GM12878 (cell line): ENCODE measurements at regions not wholly inside any gene's neighbourhood (a gene's known extent, or its start where the extent isn't known, plus 50 kb on each side); places are given as distances from the start of the nearest gene placed in this dataset.

Experiments
- ATAC-seq: fragments of 200-7000 bp; cut with Tn5 transposase; 3 replicates; pipeline ENCODE4 v1.9.1; 2020; ENCODE audit warnings: mild to moderate bottlenecking, moderate library complexity
- BruUV-seq: library from RNA; stranded (reverse); fragments of 400-500 nt; replicated peaks from 2 replicates; lab custom pipeline; 2021; lab: Mats Ljungman, UMichigan
- CTCF ChIA-PET: fragments of 300-600 bp; sonication (Branson Sonifier 250); formaldehyde crosslinking; extraction: SDS; loops from one replicate; lab custom pipeline; 2021; ENCODE audit warnings: inconsistent platforms; lab: Yijun Ruan, JAX
- POLR2A ChIA-PET: fragments of 350-600 bp; formaldehyde crosslinking; extraction: SDS; loops from one replicate; lab custom pipeline; 2021; ENCODE audit warnings: inconsistent platforms; lab: Charles Lee
- RAD21 ChIA-PET: fragments of 300-600 bp; sonication (Branson Sonifier 250); formaldehyde crosslinking; loops from one replicate; lab custom pipeline; 2023; ENCODE audit warnings: antibody characterized with exemption; ENCODE audit not compliant: unreplicated experiment; lab: Charles Lee
- SMC1A ChIA-PET: fragments of 300-600 bp; sonication (Branson Sonifier 250); formaldehyde crosslinking; loops from one replicate; lab custom pipeline; 2023; ENCODE audit not compliant: unreplicated experiment, uncharacterized antibody; lab: Charles Lee
- DNase-seq: peaks from one replicate; pipeline ENCODE4 v3.0.0-alpha.2; 2011; ENCODE audit warnings: low read depth, low spot score
- FAIRE-seq: peaks from 3 replicates; lab custom pipeline; 2011; peaks lifted over from hg19 to GRCh38; lab: Jason Lieb, UNC
- H2AFZ ChIP-seq: 2 replicates; pipeline ENCODE4 v1.6.0; 2011; ENCODE audit warnings: low read depth, low read length, control low read depth; ENCODE audit not compliant: control insufficient read depth
- H3K27ac ChIP-seq: 2 replicates; pipeline ENCODE4 v1.5.1; 2011; ENCODE audit warnings: control low read depth; ENCODE audit not compliant: control insufficient read depth, insufficient read depth
- H3K27me3 ChIP-seq, 2 experiments: replicated peaks in 1 of 2; 2 replicates each; pipeline versions ENCODE4 v1.6.0 to v1.6.1; 2011; ENCODE audit warnings: low read length in 1 of 2; ENCODE audit not compliant: control insufficient read depth in 2 of 2, insufficient read depth in 2 of 2
- H3K36me3 ChIP-seq, 2 experiments: 2 replicates each; pipeline ENCODE4 v1.5.1; 2011; ENCODE audit warnings: low read length in 1 of 2; ENCODE audit not compliant: control insufficient read depth in 2 of 2, insufficient read depth in 2 of 2
- H3K4me1 ChIP-seq: 2 replicates; pipeline ENCODE4 v1.6.1; 2011; ENCODE audit warnings: mild to moderate bottlenecking, low read length, moderate library complexity, mixed read lengths; ENCODE audit not compliant: control insufficient read depth, insufficient read depth
- H3K4me2 ChIP-seq: 2 replicates; pipeline ENCODE4 v1.6.0; 2011; ENCODE audit warnings: control low read depth; ENCODE audit not compliant: control insufficient read depth, insufficient read depth
- H3K4me3 ChIP-seq: fragments of 200-600 bp; sonication (generic); 2 replicates; pipeline ENCODE4 v1.5.1; 2016
- H3K79me2 ChIP-seq: 2 replicates; pipeline ENCODE4 v1.6.0; 2011; ENCODE audit warnings: low read length; ENCODE audit not compliant: control insufficient read depth, insufficient read depth
- H3K9ac ChIP-seq: 2 replicates; pipeline ENCODE4 v1.8.0; 2011; ENCODE audit warnings: low read length, control low read depth, mixed read lengths; ENCODE audit not compliant: control insufficient read depth, insufficient read depth
- H3K9me3 ChIP-seq: replicated peaks from 3 replicates; pipeline ENCODE4 v1.5.1; 2011; ENCODE audit warnings: mild to moderate bottlenecking, low read length; ENCODE audit not compliant: control insufficient read depth, insufficient read depth
- H4K20me1 ChIP-seq: 2 replicates; pipeline ENCODE4 v1.6.0; 2011; ENCODE audit not compliant: control insufficient read depth, insufficient read depth
- NR2C1 ChIP-seq: fragments of 450-650 bp; IDR thresholded peaks from 2 replicates; pipeline ENCODE4 v1.6.1; 2017; ENCODE audit warnings: antibody characterized with exemption, mild to moderate bottlenecking, moderate library complexity
- NRF1 ChIP-seq: conservative IDR thresholded peaks from 2 replicates; pipeline ENCODE4 v1.6.1; 2011; ENCODE audit warnings: mild to moderate bottlenecking, low read depth, low read length, improper control_type of control experiment
- POLR2AphosphoS5 ChIP-seq: IDR thresholded peaks from 2 replicates; pipeline ENCODE4 v1.6.1; 2011; ENCODE audit warnings: mild to moderate bottlenecking, low read length, inconsistent platforms
- SUZ12 ChIP-seq: fragments of 200-600 bp; sonication (generic); IDR thresholded peaks from one replicate; pipeline ENCODE4 v1.6.1; 2018; ENCODE audit warnings: antibody characterized with exemption, mild to moderate bottlenecking; ENCODE audit not compliant: unreplicated experiment
- TARDBP ChIP-seq: IDR thresholded peaks from 2 replicates; pipeline ENCODE4 v1.6.1; 2016; ENCODE audit warnings: borderline replicate concordance
- TCF3 ChIP-seq: IDR thresholded peaks from 2 replicates; pipeline ENCODE4 v1.6.1; 2012; ENCODE audit warnings: low read depth, mild to moderate bottlenecking, low read length, borderline replicate concordance; ENCODE audit not compliant: insufficient read depth
- USF2 ChIP-seq: IDR thresholded peaks from 2 replicates; pipeline ENCODE4 v1.6.1; 2011; ENCODE audit warnings: low read depth, low read length, improper control_type of control experiment, borderline replicate concordance
- YY1 ChIP-seq: IDR thresholded peaks from 2 replicates; pipeline ENCODE4 v1.6.1; 2011; ENCODE audit warnings: low read depth, mild to moderate bottlenecking, low read length
- ZBED1 ChIP-seq: IDR thresholded peaks from 2 replicates; pipeline ENCODE4 v1.6.1; 2016; ENCODE audit warnings: borderline replicate concordance
- WGBS: methylation state at CpG from one replicate; pipeline ENCODE4 v1.1.6; 2016; ENCODE audit warnings: low lambda C conversion rate; ENCODE audit not compliant: insufficient replicate concordance, insufficient coverage; ENCODE audit errors: missing lambda C conversion rate; 5-methylcytosine and 5-hydroxymethylcytosine counted together
- in situ Hi-C: fragments of 300-500 bp; cut with MboI; formaldehyde crosslinking; loops from 9 replicates; pipeline ENCODE4 v1.14.3; 2018; ENCODE audit warnings: mixed read lengths
- intact Hi-C: fragments of 100-400 bp; cut with micrococcal nuclease; formaldehyde crosslinking; loops from one replicate; pipeline ENCODE4 v1.14.2; 2022; ENCODE audit not compliant: unreplicated experiment
- TF ChIP-seq, protein P1 (sequence below): IDR thresholded peaks from 2 replicates; pipeline ENCODE4 v1.6.1; 2011; ENCODE audit warnings: mild to moderate bottlenecking, low read depth, low read length, moderate library complexity; ENCODE audit not compliant: insufficient replicate concordance

DNA sequence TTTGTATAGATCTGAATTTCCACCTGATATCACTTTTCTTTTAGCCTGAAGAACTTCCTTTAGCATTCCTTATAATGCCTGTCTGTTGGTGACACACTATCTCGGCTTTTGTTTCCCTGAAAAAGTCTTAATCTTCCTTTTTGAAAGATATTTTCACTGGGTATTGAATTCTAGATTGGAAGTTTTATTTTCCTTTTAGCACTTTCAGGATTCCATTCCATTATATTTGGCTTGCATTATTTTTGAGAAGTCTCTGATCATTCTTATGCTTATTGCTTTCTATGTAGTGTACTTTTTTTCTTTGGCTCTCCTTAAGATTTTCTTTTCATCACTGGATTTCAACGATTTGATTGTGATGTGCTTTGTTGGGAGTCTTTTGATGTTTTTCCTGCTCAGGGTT lies 510.7 kb downstream of the RWDD3 start:
- Histone ChIP-seq H3K4me3 (no peak overlapping the region), H3K9ac (no peak overlapping the region), H3K9me3 (no peaks in the 10 kb centered on the region), H2AFZ (no peak overlapping the region), H3K4me2 (no peak overlapping the region), H3K27me3 (no peaks in the 10 kb centered on the region), H3K27ac (no peak overlapping the region), H3K36me3 (no peaks in the 10 kb centered on the region), H4K20me1 (no peaks in the 10 kb centered on the region), H3K79me2 (no peaks in the 10 kb centered on the region), H3K4me1 (no peaks in the 10 kb centered on the region)
- FAIRE-seq (no peak), DNase-seq (no peak), ATAC-seq (no peak)
- POLR2A ChIA-PET = no interaction called here
- WGBS = 0% methylated on average over 2 of the region's 2 CpGs
- in situ Hi-C loops = no loop called here
- TF ChIP-seq TARDBP (no peak), POLR2AphosphoS5 (no peak), NR2C1 (no peak), TCF3 (no peak), YY1 (no peak)
- CTCF ChIA-PET = interaction anchor here (1.0 kb wide), 1 partner anchor 18 kb away, joined by 3 read pairs; no protein-coding TSS in a partner anchor
- intact Hi-C loops = no loop called here
- no TSS peak for BruUV-seq
- SMC1A ChIA-PET = no interaction called here
- RAD21 ChIA-PET = no interaction called here

DNA sequence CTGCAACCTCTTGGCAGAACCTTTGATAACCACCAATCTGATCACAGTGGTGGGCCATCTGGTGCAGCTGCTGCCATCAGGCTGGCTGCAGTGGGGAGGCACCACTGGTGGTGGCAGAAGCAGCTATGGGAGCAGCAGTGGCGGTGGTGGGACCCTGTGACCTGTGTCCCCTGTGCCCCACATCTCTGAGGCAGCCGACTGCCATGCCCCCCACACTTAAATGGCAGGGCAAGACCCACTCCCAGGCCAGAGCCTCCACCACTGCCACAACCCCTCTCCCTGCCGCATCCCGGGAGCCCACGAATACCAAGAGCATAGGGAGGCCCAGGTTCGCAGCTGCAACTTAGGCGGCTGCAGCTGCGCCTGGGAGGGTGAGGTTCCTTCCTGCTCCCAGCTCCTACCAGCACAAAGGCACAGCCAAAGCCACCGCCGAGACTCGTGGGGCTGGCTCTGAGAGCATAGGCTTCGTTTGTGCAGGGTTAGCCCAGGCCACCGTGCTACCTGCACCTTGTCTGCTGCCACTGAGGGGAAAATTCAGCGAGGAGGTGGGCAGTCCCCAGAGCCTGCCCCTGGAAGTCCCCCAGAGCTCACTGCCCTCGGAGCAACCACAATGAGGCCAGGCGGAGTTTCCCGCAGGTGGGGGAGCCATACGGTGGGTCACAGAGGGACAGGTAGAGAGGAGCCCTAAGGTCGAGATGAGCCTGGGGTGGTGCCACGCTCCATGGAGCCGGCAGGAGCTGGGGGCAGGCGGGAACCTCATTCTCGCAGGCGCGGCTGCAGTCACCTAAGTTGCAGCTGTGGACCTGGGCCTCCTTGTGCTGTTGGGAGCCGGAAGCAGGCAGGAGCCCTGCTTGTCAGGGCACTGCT lies 518.7 kb downstream of the RWDD3 start:
- Histone ChIP-seq H3K79me2 (no peaks in the 10 kb centered on the region), H3K9me3 (no peaks in the 10 kb centered on the region; the same call in 2 of the 3 replicates), H3K4me3 (no peak overlapping the region), H4K20me1 (no peaks in the 10 kb centered on the region), H2AFZ (no peak overlapping the region), H3K4me2 (no peak overlapping the region), H3K4me1 (no peaks in the 10 kb centered on the region), H3K27ac (no peak overlapping the region), H3K36me3 (no peaks in the 10 kb centered on the region), H3K9ac (no peak overlapping the region), H3K27me3 (no peaks in the 10 kb centered on the region)
- TF ChIP-seq USF2 = no peak
- TF ChIP-seq NRF1 = no peak
- TF ChIP-seq, protein P1, sequence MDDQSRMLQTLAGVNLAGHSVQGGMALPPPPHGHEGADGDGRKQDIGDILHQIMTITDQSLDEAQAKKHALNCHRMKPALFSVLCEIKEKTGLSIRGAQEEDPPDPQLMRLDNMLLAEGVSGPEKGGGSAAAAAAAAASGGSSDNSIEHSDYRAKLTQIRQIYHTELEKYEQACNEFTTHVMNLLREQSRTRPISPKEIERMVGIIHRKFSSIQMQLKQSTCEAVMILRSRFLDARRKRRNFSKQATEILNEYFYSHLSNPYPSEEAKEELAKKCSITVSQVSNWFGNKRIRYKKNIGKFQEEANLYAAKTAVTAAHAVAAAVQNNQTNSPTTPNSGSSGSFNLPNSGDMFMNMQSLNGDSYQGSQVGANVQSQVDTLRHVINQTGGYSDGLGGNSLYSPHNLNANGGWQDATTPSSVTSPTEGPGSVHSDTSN = no peak
- TF ChIP-seq ZBED1 = no peak
- no peak for TF ChIP-seq SUZ12
- FAIRE-seq (no peak), DNase-seq (no peak), ATAC-seq (peak; percentile 84)
- no TSS peak for BruUV-seq
- ChIA-PET SMC1A (no interaction called here), RAD21 (no interaction called here), POLR2A (no interaction called here), CTCF (no interaction called here)
- intact Hi-C loops = no loop called here
- 34% methylated on average over 26 of the region's 26 CpGs for whole genome bisulfite sequencing
- in situ Hi-C loops = no loop called here
